GM12892 (cell line): ENCODE measurements at regions not wholly inside any gene's neighbourhood (a gene's known extent, or its start where the extent isn't known, plus 50 kb on each side); places are given as distances from the start of the nearest gene placed in this dataset.

Source experiments
- POLR2A ChIP-seq: IDR thresholded peaks from 2 replicates; pipeline ENCODE4 v1.6.1; 2011; ENCODE audit warnings: low read depth, low read length, control low read depth
- POLR2AphosphoS5 ChIP-seq: IDR thresholded peaks from 2 replicates; pipeline ENCODE4 v1.6.1; 2011; ENCODE audit warnings: low read depth, low read length, control low read depth
- TAF1 ChIP-seq: IDR thresholded peaks from 2 replicates; pipeline ENCODE4 v1.6.1; 2011; ENCODE audit warnings: low read depth, mild to moderate bottlenecking, control low read depth, low read length, borderline replicate concordance

GRCh38 chr2:64396001-64396400 is 58.0 kb upstream of the LGALSL start:
- TF ChIP-seq TAF1 (no peak), POLR2A (no peak), POLR2AphosphoS5 (no peak)
